Brain microvascular endothelial cell (primary cell): ENCODE measurements at regions not wholly inside any gene's neighbourhood (a gene's known extent, or its start where the extent isn't known, plus 50 kb on each side); places are given as distances from the start of the nearest gene placed in this dataset.

Experiments used
- DNase-seq: peaks from one replicate; pipeline ENCODE4 v3.0.0-alpha.2; 2020
- H3K27ac ChIP-seq: fragments of 250-450 bp; sonication (Bioruptor Pico); 2 replicates; pipeline ENCODE4 v1.5.1; 2020; ENCODE audit warnings: mild to moderate bottlenecking, moderate library complexity
- H3K27me3 ChIP-seq: fragments of 250-450 bp; sonication (Bioruptor Pico); replicated peaks from 2 replicates; pipeline ENCODE4 v1.5.1; 2020; ENCODE audit warnings: mild to moderate bottlenecking
- H3K36me3 ChIP-seq: fragments of 250-450 bp; sonication (Bioruptor Pico); replicated peaks from 2 replicates; pipeline ENCODE4 v1.5.1; 2020; ENCODE audit warnings: mild to moderate bottlenecking
- H3K4me3 ChIP-seq: 2 replicates; pipeline ENCODE4 v1.5.1; 2011; ENCODE audit warnings: low read depth, mild to moderate bottlenecking, control low read depth, low read length, moderate library complexity
- CTCF ChIP-seq: IDR thresholded peaks from 2 replicates; pipeline ENCODE4 v1.5.1; 2011; ENCODE audit warnings: low read depth, mild to moderate bottlenecking, moderate library complexity, low read length, control low read depth, inconsistent platforms; ENCODE audit errors: missing control alignments
- in situ Hi-C: cut with HindIII; loops from 2 replicates; pipeline ENCODE4 v1.10.0; 2017; ENCODE audit warnings: low sequenced_read_pairs, low pct_ligation_motif_present

- Histone ChIP-seq H3K4me3 (no peak overlapping the region), H3K27ac (no peak overlapping the region), H3K36me3 (no peaks in the 10 kb centered on the region), H3K27me3 (no peaks in the 10 kb centered on the region)
- in situ Hi-C loops: no loop called here
- TF ChIP-seq CTCF: no peak
- no peak for DNase-seq
Measured at GRCh38 chr6:86820750-86821149, 116.6 kb upstream of the HTR1E start.

- Histone ChIP-seq H3K36me3 (no peaks in the 10 kb centered on the region), H3K27ac (no peak overlapping the region), H3K27me3 (no peaks in the 10 kb centered on the region), H3K4me3 (no peak overlapping the region)
- TF ChIP-seq CTCF: no peak
- in situ Hi-C loops: no loop called here
- no peak for DNase-seq
Measured at GRCh38 chr6:86793649-86794048, 143.7 kb upstream of the HTR1E start.

GRCh38 chr6:86791476-86791875 lies 145.9 kb upstream of the HTR1E start:
- H3K36me3 ChIP-seq: no peaks in the 10 kb centered on the region
- in situ Hi-C loops: no loop called here

GRCh38 chr6:86789779-86790411 lies 147.4 kb upstream of the HTR1E start:
- DNase-seq: no peak
- no peak for TF ChIP-seq CTCF
- Histone ChIP-seq H3K4me3 (no peak overlapping the region), H3K27ac (no peak overlapping the region), H3K36me3 (no peaks in the 10 kb centered on the region), H3K27me3 (no peaks in the 10 kb centered on the region)
- in situ Hi-C loops: no loop called here

More at GRCh38 chr6:86791476-86791875, 145.9 kb upstream of the HTR1E start:
- no peak overlapping the region for H3K27ac ChIP-seq
- no peak for DNase-seq
- TF ChIP-seq CTCF: no peak
- no peak overlapping the region for H3K4me3 ChIP-seq
- no peaks in the 10 kb centered on the region for H3K27me3 ChIP-seq

GRCh38 chr6:86782328-86782727 lies 155.0 kb upstream of the HTR1E start:
- no peaks in the 10 kb centered on the region for H3K36me3 ChIP-seq
- in situ Hi-C loops: no loop called here
- no peak for TF ChIP-seq CTCF
- H3K4me3 ChIP-seq: no peak overlapping the region
- no peak overlapping the region for H3K27ac ChIP-seq
- no peaks in the 10 kb centered on the region for H3K27me3 ChIP-seq
- DNase-seq: no peak

- no peak for TF ChIP-seq CTCF
- Histone ChIP-seq H3K36me3 (no peaks in the 10 kb centered on the region), H3K4me3 (no peak overlapping the region), H3K27ac (no peak overlapping the region), H3K27me3 (no peaks in the 10 kb centered on the region)
- in situ Hi-C loops: no loop called here
- DNase-seq: no peak
Measured at GRCh38 chr6:86780923-86781322, 156.4 kb upstream of the HTR1E start.
